K562 (cell line): ENCODE measurements at regions not wholly inside any gene's neighbourhood (a gene's known extent, or its start where the extent isn't known, plus 50 kb on each side); places are given as distances from the start of the nearest gene placed in this dataset.
A peak's percentile ranks its signal among the peaks of the same experiment; 100 is the strongest.

Source experiments
- ATAC-seq: fragments of 200-7000 bp; cut with Tn5 transposase; 3 replicates; pipeline ENCODE4 v1.9.1; 2020; ENCODE audit warnings: moderate library complexity
- BruUV-seq: library from RNA; stranded (reverse); fragments of 400-500 nt; replicated peaks from 2 replicates; lab custom pipeline; 2021; lab: Mats Ljungman, UMichigan
- CTCF ChIA-PET: fragments of 300-600 bp; formaldehyde crosslinking; extraction: SDS; loops from one replicate; lab custom pipeline; 2021; ENCODE audit warnings: low intra/inter-chr PET ratio; lab: Yijun Ruan, JAX
- POLR2A ChIA-PET: fragments of 300-600, 350-650 bp; sonication (Branson Sonifier 250); formaldehyde crosslinking; extraction: SDS; loops from one replicate; lab custom pipeline; 2021; ENCODE audit warnings: antibody characterized with exemption, inconsistent platforms; lab: Yijun Ruan, JAX
- DNase-seq, 4 experiments: peaks; one replicate each; pipeline versions ENCODE4 v3.0.0 to v3.0.0-alpha.2; 2011 to 2018; ENCODE audit warnings: low spot score in 3 of 4, mixed read lengths in 3 of 4; ENCODE audit errors: extremely low read depth in 1 of 4
- FAIRE-seq: peaks from 2 replicates; lab custom pipeline; 2011; peaks lifted over from hg19 to GRCh38; lab: Jason Lieb, UNC
- H2AFZ ChIP-seq: 2 replicates; pipeline ENCODE4 v1.6.0; 2011; ENCODE audit warnings: low read depth, low read length, control low read depth, inconsistent platforms
- H3K27ac ChIP-seq: fragments of 200-600 bp; 3 replicates; pipeline ENCODE4 v1.8.0; 2011; ENCODE audit warnings: low read depth, mild to moderate bottlenecking, control low read depth, inconsistent platforms, low read length, moderate library complexity, mixed read lengths; ENCODE audit errors: extremely low read depth
- H3K27me3 ChIP-seq, 2 experiments: fragments of 300-600 bp in 1 of 2; 2 replicates in 1 of 2; 3 replicates in 1 of 2; pipeline versions ENCODE4 v1.6.0 to v1.8.0; 2011; ENCODE audit warnings: inconsistent platforms in 2 of 2, low read length in 2 of 2, mild to moderate bottlenecking in 1 of 2, mixed read lengths in 1 of 2, moderate library complexity in 1 of 2; ENCODE audit not compliant: control insufficient read depth in 2 of 2, insufficient read depth in 2 of 2
- H3K36me3 ChIP-seq: fragments of 300-600 bp; 3 replicates; pipeline ENCODE4 v1.8.0; 2011; ENCODE audit warnings: mild to moderate bottlenecking, low read length, inconsistent platforms; ENCODE audit not compliant: control insufficient read depth, insufficient read depth
- H3K4me1 ChIP-seq, 2 experiments: fragments of 200-600 bp in 1 of 2; replicated peaks in 1 of 2; 2 replicates in 1 of 2; 3 replicates in 1 of 2; pipeline versions ENCODE4 v1.5.1 to v1.8.0; 2011; ENCODE audit warnings: inconsistent platforms in 2 of 2, low read length in 2 of 2, mild to moderate bottlenecking in 1 of 2, mixed read lengths in 1 of 2, moderate library complexity in 1 of 2; ENCODE audit not compliant: control insufficient read depth in 2 of 2, insufficient read depth in 2 of 2
- H3K4me2 ChIP-seq: 2 replicates; pipeline ENCODE4 v1.6.1; 2011; ENCODE audit warnings: low read length, control low read depth, inconsistent platforms, mixed read lengths; ENCODE audit not compliant: insufficient read depth
- H3K4me3 ChIP-seq: fragments of 200-600 bp; sonication (generic), shearing (Covaris generic); 2 replicates; pipeline ENCODE4 v1.5.1; 2016; ENCODE audit warnings: control low read depth, inconsistent platforms
- H3K79me2 ChIP-seq: fragments of 200-600 bp; 3 replicates; pipeline ENCODE4 v1.8.0; 2011; ENCODE audit warnings: low read length, inconsistent platforms; ENCODE audit not compliant: control insufficient read depth, insufficient read depth
- H3K9ac ChIP-seq, 2 experiments: 2 replicates each; pipeline versions ENCODE4 v1.6.0 to v1.6.1; 2011; ENCODE audit warnings: low read depth in 2 of 2, low read length in 2 of 2, control low read depth in 1 of 2, inconsistent platforms in 1 of 2, mild to moderate bottlenecking in 1 of 2, mixed read lengths in 1 of 2; ENCODE audit not compliant: insufficient read depth in 1 of 2
- H3K9me1 ChIP-seq: one replicate; pipeline ENCODE4 v1.6.0; 2011; ENCODE audit warnings: inconsistent platforms, mild to moderate bottlenecking, low read length, moderate library complexity; ENCODE audit not compliant: control insufficient read depth, insufficient read depth
- H3K9me3 ChIP-seq: replicated peaks from 2 replicates; pipeline ENCODE4 v1.5.1; 2011; ENCODE audit warnings: low read depth, low read length, inconsistent platforms; ENCODE audit not compliant: control insufficient read depth, insufficient read depth
- H4K20me1 ChIP-seq: replicated peaks from 2 replicates; pipeline ENCODE4 v1.6.1; 2011; ENCODE audit warnings: low read length, inconsistent platforms, mixed read lengths; ENCODE audit not compliant: control insufficient read depth, insufficient read depth
- LEF1 ChIP-seq: fragments of 450-650 bp; IDR thresholded peaks from 2 replicates; pipeline ENCODE4 v1.6.1; 2016; ENCODE audit warnings: mild to moderate bottlenecking
- NFIC ChIP-seq: fragments of 450-650 bp; IDR thresholded peaks from 2 replicates; pipeline ENCODE4 v1.6.1; 2017; ENCODE audit warnings: mild to moderate bottlenecking, inconsistent platforms
- USF1 ChIP-seq: sonication (generic); formaldehyde crosslinking; IDR thresholded peaks from 2 replicates; pipeline ENCODE4 v1.9.0; 2022; ENCODE audit warnings: mild to moderate bottlenecking, missing genetic modification reagents
- WGBS: fragments of 100-300 bp; shearing (Covaris generic); methylation state at CpG from one replicate; pipeline ENCODE4 v1.1.6; 2016; ENCODE audit warnings: low coverage, mixed read lengths; ENCODE audit not compliant: insufficient coverage; ENCODE audit errors: missing lambda C conversion rate; 5-methylcytosine and 5-hydroxymethylcytosine counted together
- in situ Hi-C: fragments of 300-500 bp; cut with MboI; formaldehyde crosslinking; loops from 4 replicates; pipeline ENCODE4 v1.15.0; 2018; ENCODE audit warnings: inconsistent platforms, mixed read lengths
- intact Hi-C: fragments of 100-400 bp; cut with micrococcal nuclease; formaldehyde crosslinking; loops from 2 replicates; pipeline ENCODE4 v1.14.2; 2022

GRCh38 chr17:77002103-77003045 lies 134.2 kb downstream of the MGAT5B start:
- TF ChIP-seq NFIC, result 0 out of 2 replicates have a peak, but pooled peaks have one; percentile 38
- TF ChIP-seq USF1 (CRISPR knock-in tag), result peak; percentile 52
- no peak for TF ChIP-seq LEF1
- no peak for DNase-seq
- Histone ChIP-seq H3K9ac (no peak overlapping the region), H4K20me1 (0 out of 2 replicates have a peak, but pooled peaks cover 5% of the 10 kb centered on the region), H2AFZ (no peak overlapping the region), H3K4me3 (no peak overlapping the region), H3K36me3 (no peaks in the 10 kb centered on the region), H3K27ac (no peak overlapping the region), H3K27me3 (peaks cover 20 to 64% of the 10 kb centered on the region in 2 experiments; a peak in 4 of 5 replicates), H3K9me3 (no peaks in the 10 kb centered on the region), H3K79me2 (no peaks in the 10 kb centered on the region), H3K4me1 (no peaks in the 10 kb centered on the region), H3K9me1 (no peaks in the 10 kb centered on the region), H3K4me2 (no peak overlapping the region)
- POLR2A ChIA-PET, result interaction anchor here (0.7 to 1.2 kb wide), 3 partner anchors 9 to 376 kb away, joined by 3 to 5 read pairs (median 3); no protein-coding TSS in a partner anchor
- intact Hi-C loops (no loop called here), in situ Hi-C loops (loop anchor here (10.0 kb wide), 1 partner anchor 252 kb away; no protein-coding TSS in a partner anchor)
- no peak for ATAC-seq
- CTCF ChIA-PET, result no interaction called here
- WGBS, result 7% methylated on average over 23 of the region's 23 CpGs
- FAIRE-seq, result peak; percentile 52
- BruUV-seq, result no TSS peak
